ENCODE measurements at regions not wholly inside any gene's neighbourhood (a gene's known extent, or its start where the extent isn't known, plus 50 kb on each side); places are given as distances from the start of the nearest gene placed in this dataset.

GRCh38 chr11:36848660-36849059, 250.6 kb upstream of the RAG2 start:
- no peak for TF ChIP-seq CTCF (IDR thresholded peaks at IDR 0.05)
- TF ChIP-seq JUNB (IDR thresholded peaks at IDR 0.05), result no peak
- TF ChIP-seq POLR2A (IDR thresholded peaks at IDR 0.05; ENCODE audit: low read length), result no peak
- TF ChIP-seq JUN (IDR thresholded peaks at IDR 0.05), result no peak
- no peak for TF ChIP-seq PHF8 (IDR thresholded peaks at IDR 0.05; ENCODE audit: borderline replicate concordance, low read depth)
